Keratinocyte (primary cell): ENCODE measurements at regions not wholly inside any gene's neighbourhood (a gene's known extent, or its start where the extent isn't known, plus 50 kb on each side); places are given as distances from the start of the nearest gene placed in this dataset.

Source experiments
- DNase-seq: peaks from one replicate; pipeline ENCODE4 v3.0.0-alpha.2; 2011; ENCODE audit warnings: low read depth, missing footprints, low spot score
- FAIRE-seq: peaks from 2 replicates; lab custom pipeline; 2011; peaks lifted over from hg19 to GRCh38; lab: Jason Lieb, UNC
- H2AFZ ChIP-seq: 2 replicates; pipeline ENCODE4 v1.6.0; 2012; ENCODE audit warnings: low read length, control low read depth, inconsistent platforms; ENCODE audit not compliant: control insufficient read depth
- H3K27ac ChIP-seq: 2 replicates; pipeline ENCODE4 v1.5.1; 2011; ENCODE audit warnings: low read length; ENCODE audit not compliant: control insufficient read depth, insufficient read depth
- H3K27me3 ChIP-seq: 3 replicates; pipeline ENCODE4 v1.6.0; 2011; ENCODE audit warnings: low read length; ENCODE audit not compliant: control insufficient read depth, insufficient read depth; ENCODE audit errors: extremely low read depth
- H3K36me3 ChIP-seq, 2 experiments: 2 replicates in 1 of 2; 3 replicates in 1 of 2; pipeline ENCODE4 v1.5.1; 2011; ENCODE audit warnings: low read length in 2 of 2, mild to moderate bottlenecking in 1 of 2; ENCODE audit not compliant: control insufficient read depth in 2 of 2, insufficient read depth in 2 of 2; ENCODE audit errors: extremely low read depth in 1 of 2
- H3K4me1 ChIP-seq: 3 replicates; pipeline ENCODE4 v1.5.1; 2011; ENCODE audit warnings: low read length; ENCODE audit not compliant: control insufficient read depth, insufficient read depth; ENCODE audit errors: extremely low read depth
- H3K4me2 ChIP-seq: 3 replicates; pipeline ENCODE4 v1.6.0; 2011; ENCODE audit warnings: low read depth, low read length; ENCODE audit not compliant: control insufficient read depth, insufficient read depth; ENCODE audit errors: extremely low read depth
- H3K4me3 ChIP-seq, 3 experiments: fragments of 200-600 bp in 1 of 3; sonication (generic) in 1 of 3; 2 replicates in 2 of 3; 3 replicates in 1 of 3; pipeline ENCODE4 v1.5.1; 2011 to 2016; ENCODE audit warnings: low read length in 3 of 3, mild to moderate bottlenecking in 3 of 3, control low read depth in 2 of 3, inconsistent platforms in 1 of 3, low read depth in 1 of 3, mixed read lengths in 1 of 3, mixed run types in 1 of 3, moderate library complexity in 1 of 3; ENCODE audit not compliant: control insufficient read depth in 2 of 3, insufficient read depth in 2 of 3; ENCODE audit errors: extremely low read depth in 1 of 3
- H3K79me2 ChIP-seq: 2 replicates; pipeline ENCODE4 v1.6.0; 2012; ENCODE audit warnings: low read length; ENCODE audit not compliant: control insufficient read depth, insufficient read depth
- H3K9ac ChIP-seq: 3 replicates; pipeline ENCODE4 v1.6.0; 2011; ENCODE audit warnings: low read length; ENCODE audit not compliant: control insufficient read depth, insufficient read depth; ENCODE audit errors: extremely low read depth
- H3K9me1 ChIP-seq: 3 replicates; pipeline ENCODE4 v1.6.0; 2011; ENCODE audit warnings: low read length; ENCODE audit not compliant: control insufficient read depth, insufficient read depth; ENCODE audit errors: extremely low read depth
- H3K9me3 ChIP-seq: 2 replicates; pipeline ENCODE4 v1.5.1; 2012; ENCODE audit warnings: low read depth, low read length; ENCODE audit not compliant: control insufficient read depth
- H4K20me1 ChIP-seq: 3 replicates; pipeline ENCODE4 v1.6.0; 2011; ENCODE audit warnings: low read length; ENCODE audit not compliant: control insufficient read depth, insufficient read depth; ENCODE audit errors: extremely low read depth
- EZH2 ChIP-seq: IDR thresholded peaks from one replicate; pipeline ENCODE4 v1.6.1; 2012; ENCODE audit warnings: inconsistent platforms, mild to moderate bottlenecking, low read length, moderate library complexity
- dilution Hi-C: fragments of 300-500 bp; cut with MboI; formaldehyde crosslinking; loops from one replicate; pipeline ENCODE4 v1.7.0; 2020; ENCODE audit warnings: low sequenced_read_pairs; ENCODE audit not compliant: extremely low pct_ligation_motif_present
- TF ChIP-seq, protein P1 (sequence below), 3 experiments: IDR thresholded peaks in 1 of 3; conservative IDR thresholded peaks in 1 of 3; optimal IDR thresholded peaks in 1 of 3; 2 replicates in 2 of 3; 3 replicates in 1 of 3; pipeline versions ENCODE3 to v1.5.1; 2011; ENCODE audit warnings: low read length in 3 of 3, mild to moderate bottlenecking in 3 of 3, moderate library complexity in 2 of 3, control low read depth in 1 of 3, inconsistent platforms in 1 of 3; ENCODE audit not compliant: insufficient read depth in 2 of 3; ENCODE audit errors: extremely low read depth in 1 of 3

DNA sequence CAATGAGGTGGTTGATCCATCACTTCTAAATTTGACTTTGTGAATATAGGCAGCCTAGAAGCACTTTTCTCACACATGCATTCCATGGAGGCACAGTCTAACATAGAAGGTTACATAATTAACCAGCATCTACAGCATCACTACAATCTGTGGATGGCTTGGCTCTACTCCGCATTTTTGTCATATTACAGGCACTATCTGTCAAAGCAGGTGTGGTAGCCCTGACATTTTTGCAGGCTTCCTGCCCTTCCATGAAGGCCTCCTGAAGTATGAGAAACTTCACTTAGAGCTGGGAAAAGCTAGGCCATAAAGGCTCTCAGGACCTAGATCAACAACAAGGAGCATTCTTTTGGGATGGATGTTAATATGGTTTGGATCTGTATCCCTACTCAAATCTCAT, 378.0 kb downstream of the ANXA1 start:
- no peak for DNase-seq
- Histone ChIP-seq H2AFZ (no peak overlapping the region), H3K9me1 (no peaks in the 10 kb centered on the region), H3K9me3 (no peaks in the 10 kb centered on the region), H3K36me3 (no peaks in the 10 kb centered on the region), H4K20me1 (no peaks in the 10 kb centered on the region), H3K9ac (no peak overlapping the region), H3K27me3 (no peaks in the 10 kb centered on the region), H3K79me2 (no peaks in the 10 kb centered on the region), H3K4me2 (no peak overlapping the region), H3K4me1 (no peaks in the 10 kb centered on the region), H3K4me3 (no peak overlapping the region), H3K27ac (no peak overlapping the region)
- TF ChIP-seq, protein P1, sequence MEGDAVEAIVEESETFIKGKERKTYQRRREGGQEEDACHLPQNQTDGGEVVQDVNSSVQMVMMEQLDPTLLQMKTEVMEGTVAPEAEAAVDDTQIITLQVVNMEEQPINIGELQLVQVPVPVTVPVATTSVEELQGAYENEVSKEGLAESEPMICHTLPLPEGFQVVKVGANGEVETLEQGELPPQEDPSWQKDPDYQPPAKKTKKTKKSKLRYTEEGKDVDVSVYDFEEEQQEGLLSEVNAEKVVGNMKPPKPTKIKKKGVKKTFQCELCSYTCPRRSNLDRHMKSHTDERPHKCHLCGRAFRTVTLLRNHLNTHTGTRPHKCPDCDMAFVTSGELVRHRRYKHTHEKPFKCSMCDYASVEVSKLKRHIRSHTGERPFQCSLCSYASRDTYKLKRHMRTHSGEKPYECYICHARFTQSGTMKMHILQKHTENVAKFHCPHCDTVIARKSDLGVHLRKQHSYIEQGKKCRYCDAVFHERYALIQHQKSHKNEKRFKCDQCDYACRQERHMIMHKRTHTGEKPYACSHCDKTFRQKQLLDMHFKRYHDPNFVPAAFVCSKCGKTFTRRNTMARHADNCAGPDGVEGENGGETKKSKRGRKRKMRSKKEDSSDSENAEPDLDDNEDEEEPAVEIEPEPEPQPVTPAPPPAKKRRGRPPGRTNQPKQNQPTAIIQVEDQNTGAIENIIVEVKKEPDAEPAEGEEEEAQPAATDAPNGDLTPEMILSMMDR (optimal IDR thresholded peaks at IDR 0.05 in 1 of 3, IDR thresholded peaks at IDR 0.05 in 1 of 3, conservative IDR thresholded peaks at IDR 0.05 in 1 of 3; ENCODE audit: extremely low read depth in 1 of 3, insufficient read depth in 2 of 3, low read length in 3 of 3) = no peak
- no peak for TF ChIP-seq EZH2
- dilution Hi-C loops = no loop called here
- FAIRE-seq = no peak

DNA sequence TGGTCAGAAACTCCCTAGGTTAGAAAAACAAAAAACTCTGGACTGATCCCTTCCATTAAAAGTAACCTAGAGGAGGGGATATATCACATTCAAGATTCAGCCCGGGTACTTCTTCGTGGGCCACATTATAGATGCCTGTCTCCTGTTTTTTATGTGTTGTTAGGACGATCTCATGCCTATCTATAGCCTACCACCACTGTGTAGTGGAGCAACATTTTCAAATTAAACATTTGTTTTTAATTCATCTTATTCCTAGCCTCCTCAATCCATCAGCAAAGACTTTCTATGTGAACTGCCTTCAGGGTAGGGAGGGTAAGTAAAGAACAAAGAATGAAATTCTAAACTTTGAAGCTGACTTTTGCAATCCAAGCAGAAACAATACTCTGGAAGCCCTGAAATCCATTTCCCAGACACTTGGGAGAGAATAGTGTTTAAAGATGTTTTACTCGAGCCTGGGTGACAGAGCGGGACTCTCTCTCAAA, 379.4 kb downstream of the ANXA1 start:
- Histone ChIP-seq H3K4me1 (no peaks in the 10 kb centered on the region), H3K36me3 (no peaks in the 10 kb centered on the region), H3K9ac (no peak overlapping the region), H3K9me1 (no peaks in the 10 kb centered on the region), H3K4me2 (no peak overlapping the region), H3K27me3 (no peaks in the 10 kb centered on the region), H4K20me1 (no peaks in the 10 kb centered on the region), H3K4me3 (no peak overlapping the region), H3K79me2 (no peaks in the 10 kb centered on the region), H2AFZ (no peak overlapping the region), H3K9me3 (no peaks in the 10 kb centered on the region), H3K27ac (no peak overlapping the region)
- dilution Hi-C loops = no loop called here
- TF ChIP-seq, protein P1 (optimal IDR thresholded peaks at IDR 0.05 in 1 of 3, IDR thresholded peaks at IDR 0.05 in 1 of 3, conservative IDR thresholded peaks at IDR 0.05 in 1 of 3; ENCODE audit: extremely low read depth in 1 of 3, insufficient read depth in 2 of 3, low read length in 3 of 3) = no peak
- TF ChIP-seq EZH2 = no peak
- DNase-seq (no peak), FAIRE-seq (no peak)
